Suprapubic skin (tissue), 3 donors: ENCODE measurements at regions not wholly inside any gene's neighbourhood (a gene's known extent, or its start where the extent isn't known, plus 50 kb on each side); places are given as distances from the start of the nearest gene placed in this dataset.

Experiments used
- CTCF ChIP-seq, 2 donors: fragments of 200-600 bp in 1 of 2; fragments of 450-650 bp in 1 of 2; sonication (generic) in 1 of 2; IDR thresholded peaks; one replicate each; pipeline ENCODE4 v1.5.1; 2016 to 2019; ENCODE audit warnings: antibody characterized with exemption in 2 of 2, mild to moderate bottlenecking in 1 of 2, moderate library complexity in 1 of 2
- EP300 ChIP-seq: sonication (generic); formaldehyde crosslinking; IDR thresholded peaks from one replicate; pipeline ENCODE4 v1.6.1; 2017; ENCODE audit warnings: antibody characterized with exemption

- TF ChIP-seq CTCF (IDR thresholded peaks at IDR 0.05), result no peak
- TF ChIP-seq EP300, result no peak
Measured at GRCh38 chr2:35199298-35199697, 1156.3 kb upstream of the CRIM1 start.
